ENCODE measurements at regions not wholly inside any gene's neighbourhood (a gene's known extent, or its start where the extent isn't known, plus 50 kb on each side); places are given as distances from the start of the nearest gene placed in this dataset.

GRCh38 chr12:59973515-59973914, 377.7 kb downstream of the SLC16A7 start:
- no peak overlapping the region for H3K4me3 ChIP-seq
- H3K36me3 ChIP-seq = no peaks in the 10 kb centered on the region
- no peak overlapping the region for H3K27ac ChIP-seq
- no peak for DNase-seq (ENCODE audit: low spot score)
- H3K27me3 ChIP-seq (replicated peaks; ENCODE audit: insufficient read depth) = no peaks in the 10 kb centered on the region
- intact Hi-C loops (cut with DNase I) = no loop called here
- no peaks in the 10 kb centered on the region for H3K9me3 ChIP-seq
- TF ChIP-seq CTCF (IDR thresholded peaks at IDR 0.05) (no peak), POLR2AphosphoS5 (IDR thresholded peaks at IDR 0.05) (no peak), POLR2A (IDR thresholded peaks at IDR 0.05) (no peak)
- H3K4me1 ChIP-seq (replicated peaks) = no peaks in the 10 kb centered on the region
- WGBS = 14% methylated on average over 2 of the region's 2 CpGs

- H3K4me1 ChIP-seq (replicated peaks) = no peaks in the 10 kb centered on the region
- no peaks in the 10 kb centered on the region for H3K36me3 ChIP-seq
- WGBS = 58% methylated on average over 4 of the region's 4 CpGs
- no peak for DNase-seq (ENCODE audit: low spot score)
- H3K4me3 ChIP-seq = no peak overlapping the region
- no peaks in the 10 kb centered on the region for H3K9me3 ChIP-seq
- no peak overlapping the region for H3K27ac ChIP-seq
- intact Hi-C loops (cut with DNase I) = no loop called here
- TF ChIP-seq POLR2A (IDR thresholded peaks at IDR 0.05) = no peak
- TF ChIP-seq POLR2AphosphoS5 (IDR thresholded peaks at IDR 0.05) = no peak
- TF ChIP-seq CTCF (IDR thresholded peaks at IDR 0.05) = no peak
- H3K27me3 ChIP-seq (replicated peaks; ENCODE audit: insufficient read depth) = no peaks in the 10 kb centered on the region
Measured at GRCh38 chr12:59977779-59978178, 381.9 kb downstream of the SLC16A7 start.

GRCh38 chr12:59980476-59980875, 384.6 kb downstream of the SLC16A7 start:
- H3K4me1 ChIP-seq (replicated peaks) = no peaks in the 10 kb centered on the region
- no peaks in the 10 kb centered on the region for H3K9me3 ChIP-seq
- no peaks in the 10 kb centered on the region for H3K36me3 ChIP-seq
- no peak for DNase-seq (ENCODE audit: low spot score)
- intact Hi-C loops (cut with DNase I) = no loop called here
- WGBS = 17% methylated on average over 1 of the region's 1 CpG
- H3K4me3 ChIP-seq = no peak overlapping the region
- no peak overlapping the region for H3K27ac ChIP-seq
- no peaks in the 10 kb centered on the region for H3K27me3 ChIP-seq (replicated peaks; ENCODE audit: insufficient read depth)
- TF ChIP-seq POLR2AphosphoS5 (IDR thresholded peaks at IDR 0.05) (no peak), POLR2A (IDR thresholded peaks at IDR 0.05) (no peak), CTCF (IDR thresholded peaks at IDR 0.05) (no peak)

- Histone ChIP-seq H3K36me3 (no peaks in the 10 kb centered on the region), H3K4me1 (replicated peaks) (no peaks in the 10 kb centered on the region), H3K27ac (no peak overlapping the region), H3K4me3 (no peak overlapping the region), H3K27me3 (replicated peaks; ENCODE audit: insufficient read depth) (no peaks in the 10 kb centered on the region), H3K9me3 (no peaks in the 10 kb centered on the region)
- TF ChIP-seq POLR2A (IDR thresholded peaks at IDR 0.05) = no peak
- TF ChIP-seq POLR2AphosphoS5 (IDR thresholded peaks at IDR 0.05) = no peak
- no peak for TF ChIP-seq CTCF (IDR thresholded peaks at IDR 0.05)
- 74% methylated on average over 4 of the region's 4 CpGs for WGBS
- no peak for DNase-seq (ENCODE audit: low spot score)
- intact Hi-C loops (cut with DNase I) = no loop called here
Measured at GRCh38 chr12:59999291-59999690, 403.5 kb downstream of the SLC16A7 start.

- Histone ChIP-seq H3K4me1 (replicated peaks) (no peaks in the 10 kb centered on the region), H3K36me3 (no peaks in the 10 kb centered on the region), H3K27me3 (replicated peaks; ENCODE audit: insufficient read depth) (no peaks in the 10 kb centered on the region), H3K27ac (no peak overlapping the region), H3K4me3 (no peak overlapping the region), H3K9me3 (no peaks in the 10 kb centered on the region)
- no peak for DNase-seq (ENCODE audit: low spot score)
- intact Hi-C loops (cut with DNase I) = no loop called here
- TF ChIP-seq POLR2AphosphoS5 (IDR thresholded peaks at IDR 0.05) = no peak
- TF ChIP-seq POLR2A (IDR thresholded peaks at IDR 0.05) = no peak
- TF ChIP-seq CTCF (IDR thresholded peaks at IDR 0.05) = no peak
- WGBS = 77% methylated on average over 1 of the region's 1 CpG
Measured at GRCh38 chr12:60010486-60010885, 414.7 kb downstream of the SLC16A7 start.

All from prostate gland (tissue), 2 donors.